IMR-90 (cell line): ENCODE measurements at regions not wholly inside any gene's neighbourhood (a gene's known extent, or its start where the extent isn't known, plus 50 kb on each side); places are given as distances from the start of the nearest gene placed in this dataset.

ENCODE experiments used
- ATAC-seq: fragments of 200-7000 bp; cut with Tn5 transposase; 2 replicates; pipeline ENCODE4 v1.9.1; 2020; ENCODE audit warnings: low read depth, mild to moderate bottlenecking, moderate library complexity
- BruUV-seq: library from RNA; stranded (reverse); fragments of 400-500 nt; replicated peaks from 2 replicates; lab custom pipeline; 2021; lab: Mats Ljungman, UMichigan
- CTCF ChIA-PET: fragments of 300-600 bp; formaldehyde crosslinking; extraction: SDS; loops from one replicate; lab custom pipeline; 2021; ENCODE audit warnings: antibody characterized with exemption; lab: Yijun Ruan, JAX
- POLR2A ChIA-PET: fragments of 300-600 bp; sonication (Branson Sonifier 250); formaldehyde crosslinking; loops from one replicate; lab custom pipeline; 2022; ENCODE audit warnings: antibody characterized with exemption; ENCODE audit not compliant: unreplicated experiment; lab: Charles Lee
- DNase-seq: peaks from one replicate; pipeline ENCODE4 v3.0.0; 2013
- H2AFZ ChIP-seq: replicated peaks from 2 replicates; pipeline ENCODE3; 2013; ENCODE audit warnings: low read length, mild to moderate bottlenecking; ENCODE audit not compliant: poor library complexity
- H2AK5ac ChIP-seq: 2 replicates; pipeline ENCODE4 v1.6.1; 2013; ENCODE audit warnings: low read depth, low read length, inconsistent platforms
- H2AK9ac ChIP-seq: replicated peaks from 2 replicates; pipeline ENCODE3; 2013; ENCODE audit warnings: mild to moderate bottlenecking, low read depth, low read length, moderate library complexity; ENCODE audit not compliant: poor library complexity
- H2BK120ac ChIP-seq: 2 replicates; pipeline ENCODE4 v1.6.1; 2013; ENCODE audit warnings: low read depth, low read length, inconsistent platforms
- H2BK15ac ChIP-seq: 3 replicates; pipeline ENCODE4 v1.6.1; 2013; ENCODE audit warnings: low read depth, low read length, inconsistent platforms
- H2BK20ac ChIP-seq: 2 replicates; pipeline ENCODE4 v1.6.1; 2013; ENCODE audit warnings: low read depth, mild to moderate bottlenecking, inconsistent platforms, low read length, moderate library complexity
- H2BK5ac ChIP-seq: 2 replicates; pipeline ENCODE4 v1.6.1; 2013; ENCODE audit warnings: mild to moderate bottlenecking, low read depth, low read length, inconsistent platforms; ENCODE audit not compliant: poor library complexity, severe bottlenecking
- H3K14ac ChIP-seq: replicated peaks from 2 replicates; pipeline ENCODE4 v1.6.1; 2013; ENCODE audit warnings: low read depth, low read length, inconsistent platforms
- H3K18ac ChIP-seq: 2 replicates; pipeline ENCODE4 v1.6.1; 2013; ENCODE audit warnings: low read depth, low read length, control low read depth
- H3K23ac ChIP-seq: 2 replicates; pipeline ENCODE4 v1.6.1; 2013; ENCODE audit warnings: low read depth, low read length, inconsistent platforms
- H3K27ac ChIP-seq: 2 replicates; pipeline ENCODE4 v1.5.1; 2013; ENCODE audit warnings: mild to moderate bottlenecking, control low read depth, low read length; ENCODE audit not compliant: insufficient read depth
- H3K27me3 ChIP-seq: 2 replicates; pipeline ENCODE4 v1.6.1; 2013; ENCODE audit warnings: low read length; ENCODE audit not compliant: control insufficient read depth, insufficient read depth
- H3K36me3 ChIP-seq: 2 replicates; pipeline ENCODE4 v1.6.1; 2013; ENCODE audit warnings: low read length, mixed read lengths; ENCODE audit not compliant: control insufficient read depth, insufficient read depth
- H3K4ac ChIP-seq: 2 replicates; pipeline ENCODE4 v1.6.1; 2013; ENCODE audit warnings: low read depth, low read length, inconsistent platforms
- H3K4me1 ChIP-seq: 2 replicates; pipeline ENCODE4 v1.6.1; 2013; ENCODE audit warnings: low read length, mixed read lengths; ENCODE audit not compliant: control insufficient read depth, insufficient read depth
- H3K4me2 ChIP-seq: 2 replicates; pipeline ENCODE4 v1.6.1; 2013; ENCODE audit warnings: low read depth, mild to moderate bottlenecking, control low read depth, low read length, moderate library complexity
- H3K4me3 ChIP-seq: 2 replicates; pipeline ENCODE4 v1.5.1; 2013; ENCODE audit warnings: low read depth, mild to moderate bottlenecking, control low read depth, low read length, moderate library complexity; ENCODE audit not compliant: insufficient read depth
- H3K56ac ChIP-seq: 2 replicates; pipeline ENCODE4 v1.6.1; 2013; ENCODE audit warnings: low read length, inconsistent platforms; ENCODE audit not compliant: insufficient read depth; ENCODE audit errors: extremely low read depth
- H3K79me1 ChIP-seq, 2 experiments: 2 replicates each; pipeline ENCODE4 v1.6.1; 2013; ENCODE audit warnings: low read length in 2 of 2, inconsistent platforms in 1 of 2, low read depth in 1 of 2
- H3K9ac ChIP-seq: 2 replicates; pipeline ENCODE4 v1.6.1; 2013; ENCODE audit warnings: low read depth, low read length, control low read depth
- H3K9me1 ChIP-seq: 2 replicates; pipeline ENCODE4 v1.6.1; 2013; ENCODE audit warnings: low read length, inconsistent platforms; ENCODE audit not compliant: insufficient read depth
- H3K9me3 ChIP-seq: 2 replicates; pipeline ENCODE4 v1.6.1; 2013; ENCODE audit warnings: low read length; ENCODE audit not compliant: control insufficient read depth, insufficient read depth
- H4K20me1 ChIP-seq: 2 replicates; pipeline ENCODE4 v1.6.1; 2013; ENCODE audit warnings: low read length, inconsistent platforms; ENCODE audit not compliant: insufficient read depth
- H4K5ac ChIP-seq: 2 replicates; pipeline ENCODE4 v1.6.1; 2013; ENCODE audit warnings: mild to moderate bottlenecking, low read depth, low read length, control low read depth
- H4K8ac ChIP-seq, 2 experiments: 2 replicates each; pipeline ENCODE4 v1.6.1; 2013; ENCODE audit warnings: low read depth in 2 of 2, low read length in 2 of 2, control low read depth in 1 of 2, inconsistent platforms in 1 of 2
- H4K91ac ChIP-seq: 2 replicates; pipeline ENCODE4 v1.6.1; 2013; ENCODE audit warnings: low read depth, low read length, inconsistent platforms; ENCODE audit not compliant: insufficient read depth
- CEBPB ChIP-seq: IDR thresholded peaks from 2 replicates; pipeline ENCODE4 v1.6.1; 2012; ENCODE audit warnings: low read depth, low read length, improper control_type of control experiment
- ELK1 ChIP-seq: fragments of 150-350 bp; IDR thresholded peaks from 2 replicates; pipeline ENCODE4 v1.6.1; 2016; ENCODE audit warnings: low read depth, mild to moderate bottlenecking, low read length, moderate library complexity, borderline replicate concordance
- FOS ChIP-seq: fragments of 150-350 bp; IDR thresholded peaks from 2 replicates; pipeline ENCODE4 v1.6.1; 2016; ENCODE audit warnings: low read depth, low read length
- MAZ ChIP-seq: IDR thresholded peaks from 2 replicates; pipeline ENCODE4 v1.6.1; 2012; ENCODE audit warnings: low read depth, mild to moderate bottlenecking, low read length, improper control_type of control experiment, moderate library complexity, borderline replicate concordance
- RCOR1 ChIP-seq: IDR thresholded peaks from 2 replicates; pipeline ENCODE4 v1.6.1; 2012; ENCODE audit warnings: mild to moderate bottlenecking, low read length, improper control_type of control experiment; ENCODE audit not compliant: insufficient replicate concordance
- SMC3 ChIP-seq: fragments of 150-350 bp; IDR thresholded peaks from 2 replicates; pipeline ENCODE4 v1.6.1; 2016; ENCODE audit warnings: low read depth, mild to moderate bottlenecking, antibody characterized with exemption, low read length, moderate library complexity
- USF2 ChIP-seq: fragments of 150-350 bp; IDR thresholded peaks from 2 replicates; pipeline ENCODE4 v1.6.1; 2017; ENCODE audit warnings: mild to moderate bottlenecking, antibody characterized with exemption, low read length, low read depth
- WGBS, 2 experiments: methylation state at CpG; one replicate each; pipeline versions ENCODE4 v1.1.5 to v1.1.7; 2013; ENCODE audit warnings: missing lambda C conversion rate in 2 of 2; ENCODE audit not compliant: insufficient read length in 1 of 2; ENCODE audit errors: extremely low coverage in 2 of 2; 5-methylcytosine and 5-hydroxymethylcytosine counted together
- dilution Hi-C: fragments of 300-500 bp; cut with HindIII; formaldehyde crosslinking; loops from one replicate; pipeline ENCODE4 v1.14.3; 2018; ENCODE audit warnings: low sequenced_read_pairs; ENCODE audit not compliant: unreplicated experiment
- in situ Hi-C: fragments of 300-500 bp; cut with MboI; formaldehyde crosslinking; loops from 3 replicates; pipeline ENCODE4 v1.14.3; 2019; ENCODE audit warnings: low sequenced_read_pairs, inconsistent platforms, mixed read lengths
- intact Hi-C: fragments of 100-400 bp; cut with micrococcal nuclease; formaldehyde crosslinking; loops from 2 replicates; pipeline ENCODE4 v1.10.0; 2022

GRCh38 chr7:53131697-53132096, 96.3 kb downstream of the POM121L12 start:
- Histone ChIP-seq H2BK15ac (no peak overlapping the region), H2AFZ (no peak overlapping the region), H3K4me1 (no peaks in the 10 kb centered on the region), H3K36me3 (no peaks in the 10 kb centered on the region), H3K9me3 (peaks cover 5% of the 10 kb centered on the region; the same call in 1 of the 2 replicates), H2BK5ac (no peak overlapping the region), H3K56ac (no peak overlapping the region), H3K27ac (no peak overlapping the region), H3K4me2 (no peak overlapping the region), H3K4me3 (no peak overlapping the region), H4K91ac (no peak overlapping the region), H3K27me3 (no peaks in the 10 kb centered on the region), H3K4ac (no peak overlapping the region), H3K9me1 (no peaks in the 10 kb centered on the region), H2BK20ac (no peak overlapping the region), H3K79me1 (no peaks in the 10 kb centered on the region), H4K8ac (no peak overlapping the region), H2AK9ac (no peak overlapping the region), H4K20me1 (no peaks in the 10 kb centered on the region), H2AK5ac (no peak overlapping the region), H3K9ac (no peak overlapping the region), H2BK120ac (no peak overlapping the region), H3K18ac (no peak overlapping the region), H4K5ac (no peak overlapping the region), H3K14ac (no peak overlapping the region), H3K23ac (no peak overlapping the region)
- ATAC-seq (no peak), DNase-seq (no peak)
- dilution Hi-C loops, result no loop called here
- TF ChIP-seq SMC3 (no peak), MAZ (no peak), RCOR1 (no peak), CEBPB (no peak), USF2 (no peak), FOS (no peak), ELK1 (no peak)
- 0 to 100% methylated on average over 1 of the region's 1 CpG for WGBS, 2 experiments
- intact Hi-C loops, result no loop called here
- CTCF ChIA-PET, result no interaction called here
- in situ Hi-C loops, result no loop called here
- no TSS peak for BruUV-seq
- POLR2A ChIA-PET, result no interaction called here
